ENCODE measurements at regions not wholly inside any gene's neighbourhood (a gene's known extent, or its start where the extent isn't known, plus 50 kb on each side); places are given as distances from the start of the nearest gene placed in this dataset.

DNA sequence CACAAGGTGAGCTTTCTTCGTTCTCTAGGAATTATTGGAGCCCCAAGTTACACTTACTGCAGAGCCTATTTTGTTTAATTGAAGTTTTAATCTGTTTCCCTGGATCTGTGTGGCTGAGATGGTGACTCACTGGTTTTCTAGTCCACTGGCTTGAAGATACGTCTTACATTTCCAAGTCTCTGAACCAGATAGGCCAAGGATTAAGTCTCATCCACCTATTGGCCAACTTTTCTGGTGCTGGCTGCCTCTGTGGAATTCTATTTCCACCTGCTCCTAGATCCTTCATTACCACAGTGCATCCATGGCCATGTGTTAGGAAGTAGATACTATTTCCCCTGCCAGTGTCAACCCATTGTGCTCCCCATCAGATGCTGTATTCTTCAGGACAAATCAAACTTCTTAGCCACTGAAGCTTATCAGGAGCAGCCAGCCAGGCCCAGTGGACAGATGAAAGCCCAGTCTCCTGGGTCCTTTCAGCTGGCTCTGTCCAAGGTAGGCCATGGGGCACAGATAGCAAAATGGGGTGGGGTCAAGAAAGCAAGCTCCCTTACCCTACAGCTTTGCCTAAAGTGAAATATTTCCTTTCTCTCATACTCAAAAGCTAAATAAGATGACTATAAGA lies 198.8 kb upstream of the TCF4 start:
- TF ChIP-seq, protein P1, sequence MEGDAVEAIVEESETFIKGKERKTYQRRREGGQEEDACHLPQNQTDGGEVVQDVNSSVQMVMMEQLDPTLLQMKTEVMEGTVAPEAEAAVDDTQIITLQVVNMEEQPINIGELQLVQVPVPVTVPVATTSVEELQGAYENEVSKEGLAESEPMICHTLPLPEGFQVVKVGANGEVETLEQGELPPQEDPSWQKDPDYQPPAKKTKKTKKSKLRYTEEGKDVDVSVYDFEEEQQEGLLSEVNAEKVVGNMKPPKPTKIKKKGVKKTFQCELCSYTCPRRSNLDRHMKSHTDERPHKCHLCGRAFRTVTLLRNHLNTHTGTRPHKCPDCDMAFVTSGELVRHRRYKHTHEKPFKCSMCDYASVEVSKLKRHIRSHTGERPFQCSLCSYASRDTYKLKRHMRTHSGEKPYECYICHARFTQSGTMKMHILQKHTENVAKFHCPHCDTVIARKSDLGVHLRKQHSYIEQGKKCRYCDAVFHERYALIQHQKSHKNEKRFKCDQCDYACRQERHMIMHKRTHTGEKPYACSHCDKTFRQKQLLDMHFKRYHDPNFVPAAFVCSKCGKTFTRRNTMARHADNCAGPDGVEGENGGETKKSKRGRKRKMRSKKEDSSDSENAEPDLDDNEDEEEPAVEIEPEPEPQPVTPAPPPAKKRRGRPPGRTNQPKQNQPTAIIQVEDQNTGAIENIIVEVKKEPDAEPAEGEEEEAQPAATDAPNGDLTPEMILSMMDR (conservative IDR thresholded peaks at IDR 0.05 in 1 of 2, IDR thresholded peaks at IDR 0.05 in 1 of 2; ENCODE audit: low read depth in 1 of 2, low read length in 2 of 2) = no peak
- no peak for TF ChIP-seq EZH2 (IDR thresholded peaks at IDR 0.05; ENCODE audit: low read length, missing control alignments)

All from fibroblast of lung (primary cell).